ENCODE measurements at regions not wholly inside any gene's neighbourhood (a gene's known extent, or its start where the extent isn't known, plus 50 kb on each side); places are given as distances from the start of the nearest gene placed in this dataset.

DNA sequence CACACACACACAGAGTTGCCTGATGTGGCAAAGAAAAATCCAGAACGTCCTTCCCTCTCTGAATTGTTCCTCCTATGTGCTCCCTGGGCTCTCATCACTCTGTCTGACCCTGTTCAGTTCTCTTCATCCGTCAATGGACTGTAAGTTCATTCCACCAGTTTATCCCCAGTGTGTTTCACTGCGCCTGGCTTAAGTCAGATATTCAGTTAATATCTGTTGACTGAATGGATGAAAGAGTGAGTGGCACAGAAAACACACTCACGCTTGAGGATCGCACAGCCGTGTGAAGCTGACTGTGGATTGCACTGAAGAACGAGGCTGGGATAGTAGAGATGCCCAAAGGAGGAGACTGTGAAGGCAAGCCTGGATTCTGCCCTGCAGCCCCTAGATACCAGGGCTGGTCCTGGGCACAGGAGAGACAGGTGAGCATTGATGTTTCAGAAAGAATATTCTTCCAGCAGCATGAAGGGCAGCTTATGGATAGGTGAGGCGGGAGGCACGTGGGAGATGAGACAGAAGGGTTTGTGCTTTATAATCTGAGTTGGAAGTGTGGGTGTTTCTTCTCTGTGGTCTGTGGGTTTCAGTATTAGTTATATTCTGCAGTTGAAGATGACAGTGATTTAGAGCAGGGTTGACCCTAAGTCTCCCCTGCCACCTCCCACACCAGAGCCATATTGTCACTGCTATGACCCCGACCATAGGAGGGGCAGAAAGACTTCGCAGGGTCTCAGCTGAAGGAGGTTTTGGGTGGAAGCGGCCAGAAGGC, 129.9 kb downstream of the SOCS6 start:
- TF ChIP-seq POLR2A (IDR thresholded peaks at IDR 0.05): no peak
- TF ChIP-seq, protein P1, sequence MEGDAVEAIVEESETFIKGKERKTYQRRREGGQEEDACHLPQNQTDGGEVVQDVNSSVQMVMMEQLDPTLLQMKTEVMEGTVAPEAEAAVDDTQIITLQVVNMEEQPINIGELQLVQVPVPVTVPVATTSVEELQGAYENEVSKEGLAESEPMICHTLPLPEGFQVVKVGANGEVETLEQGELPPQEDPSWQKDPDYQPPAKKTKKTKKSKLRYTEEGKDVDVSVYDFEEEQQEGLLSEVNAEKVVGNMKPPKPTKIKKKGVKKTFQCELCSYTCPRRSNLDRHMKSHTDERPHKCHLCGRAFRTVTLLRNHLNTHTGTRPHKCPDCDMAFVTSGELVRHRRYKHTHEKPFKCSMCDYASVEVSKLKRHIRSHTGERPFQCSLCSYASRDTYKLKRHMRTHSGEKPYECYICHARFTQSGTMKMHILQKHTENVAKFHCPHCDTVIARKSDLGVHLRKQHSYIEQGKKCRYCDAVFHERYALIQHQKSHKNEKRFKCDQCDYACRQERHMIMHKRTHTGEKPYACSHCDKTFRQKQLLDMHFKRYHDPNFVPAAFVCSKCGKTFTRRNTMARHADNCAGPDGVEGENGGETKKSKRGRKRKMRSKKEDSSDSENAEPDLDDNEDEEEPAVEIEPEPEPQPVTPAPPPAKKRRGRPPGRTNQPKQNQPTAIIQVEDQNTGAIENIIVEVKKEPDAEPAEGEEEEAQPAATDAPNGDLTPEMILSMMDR (IDR thresholded peaks at IDR 0.05): no peak
